ENCODE measurements at regions not wholly inside any gene's neighbourhood (a gene's known extent, or its start where the extent isn't known, plus 50 kb on each side); places are given as distances from the start of the nearest gene placed in this dataset.

DNA sequence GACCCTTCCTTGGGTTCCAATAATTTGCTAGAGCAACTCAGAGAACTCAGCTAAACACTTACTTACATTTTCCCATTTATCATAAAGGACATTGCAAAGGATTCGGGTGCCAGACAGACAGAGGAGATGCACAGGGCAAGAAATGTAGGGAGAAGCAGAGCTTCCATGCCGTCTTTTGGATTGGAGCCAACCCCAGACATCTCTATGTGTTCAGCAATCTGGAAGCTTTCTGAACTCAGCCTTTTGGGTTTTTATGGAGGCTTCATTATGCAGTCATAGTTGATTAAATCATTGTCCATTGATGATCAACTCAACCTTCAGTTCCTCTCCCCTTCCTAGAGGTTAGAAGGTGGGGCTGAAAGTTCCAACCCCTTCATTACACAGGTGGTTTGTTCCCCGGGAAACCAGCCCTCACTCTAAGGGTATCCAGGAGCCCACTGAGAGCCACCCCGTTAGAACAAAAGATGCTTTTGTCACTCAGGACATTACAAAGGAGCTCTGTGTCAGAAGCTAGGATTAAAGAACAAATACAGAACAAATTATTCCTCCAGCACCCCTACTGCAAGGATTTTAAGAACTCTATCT lies 211.9 kb upstream of the VSTM2A start:
- no peak for DNase-seq
- Histone ChIP-seq H3K27me3 (no peaks in the 10 kb centered on the region), H3K27ac (no peak overlapping the region), H3K9me3 (no peaks in the 10 kb centered on the region), H3K4me3 (no peak overlapping the region), H3K36me3 (ENCODE audit: low read depth, missing control alignments) (no peaks in the 10 kb centered on the region), H3K4me1 (no peaks in the 10 kb centered on the region)
- TF ChIP-seq, protein P1, sequence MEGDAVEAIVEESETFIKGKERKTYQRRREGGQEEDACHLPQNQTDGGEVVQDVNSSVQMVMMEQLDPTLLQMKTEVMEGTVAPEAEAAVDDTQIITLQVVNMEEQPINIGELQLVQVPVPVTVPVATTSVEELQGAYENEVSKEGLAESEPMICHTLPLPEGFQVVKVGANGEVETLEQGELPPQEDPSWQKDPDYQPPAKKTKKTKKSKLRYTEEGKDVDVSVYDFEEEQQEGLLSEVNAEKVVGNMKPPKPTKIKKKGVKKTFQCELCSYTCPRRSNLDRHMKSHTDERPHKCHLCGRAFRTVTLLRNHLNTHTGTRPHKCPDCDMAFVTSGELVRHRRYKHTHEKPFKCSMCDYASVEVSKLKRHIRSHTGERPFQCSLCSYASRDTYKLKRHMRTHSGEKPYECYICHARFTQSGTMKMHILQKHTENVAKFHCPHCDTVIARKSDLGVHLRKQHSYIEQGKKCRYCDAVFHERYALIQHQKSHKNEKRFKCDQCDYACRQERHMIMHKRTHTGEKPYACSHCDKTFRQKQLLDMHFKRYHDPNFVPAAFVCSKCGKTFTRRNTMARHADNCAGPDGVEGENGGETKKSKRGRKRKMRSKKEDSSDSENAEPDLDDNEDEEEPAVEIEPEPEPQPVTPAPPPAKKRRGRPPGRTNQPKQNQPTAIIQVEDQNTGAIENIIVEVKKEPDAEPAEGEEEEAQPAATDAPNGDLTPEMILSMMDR (IDR thresholded peaks at IDR 0.05), result no peak
- no peak for TF ChIP-seq POLR2A (IDR thresholded peaks at IDR 0.05)
- WGBS, 2 donors, result 48 to 61% methylated on average over 4 of the region's 4 CpGs
- intact Hi-C loops (cut with DNase I; ENCODE audit: low total_unique reads), result no loop called here

DNA sequence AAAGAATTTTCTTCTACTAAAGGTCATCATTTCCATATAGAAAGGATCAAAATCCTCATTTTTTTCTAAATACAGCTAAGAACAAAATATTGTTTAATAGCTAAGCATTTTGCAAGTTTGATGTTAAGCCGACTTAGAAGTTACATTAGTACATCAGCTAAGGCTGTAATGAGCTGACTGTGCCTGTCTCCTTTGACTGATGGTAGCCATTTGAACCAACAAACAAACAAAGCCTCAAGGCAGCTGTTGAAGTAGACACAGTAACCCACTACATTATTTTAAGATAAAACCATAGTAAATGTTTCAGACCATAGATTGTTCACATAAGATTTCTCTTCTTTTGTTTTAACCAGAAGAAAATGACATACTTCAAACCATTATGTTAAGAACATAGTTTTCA lies 210.9 kb upstream of the VSTM2A start:
- DNase-seq, result no peak
- H3K27ac ChIP-seq, result no peak overlapping the region
- H3K4me1 ChIP-seq, result no peaks in the 10 kb centered on the region
- H3K4me3 ChIP-seq, result no peak overlapping the region
- no peaks in the 10 kb centered on the region for H3K36me3 ChIP-seq (ENCODE audit: low read depth, missing control alignments)
- no peaks in the 10 kb centered on the region for H3K9me3 ChIP-seq
- no peaks in the 10 kb centered on the region for H3K27me3 ChIP-seq
- intact Hi-C loops (cut with DNase I; ENCODE audit: low total_unique reads), result no loop called here
- 79 to 84% methylated on average over 1 of the region's 1 CpG for WGBS, 2 donors
- TF ChIP-seq, protein P1 (IDR thresholded peaks at IDR 0.05), result no peak
- no peak for TF ChIP-seq POLR2A (IDR thresholded peaks at IDR 0.05)

DNA sequence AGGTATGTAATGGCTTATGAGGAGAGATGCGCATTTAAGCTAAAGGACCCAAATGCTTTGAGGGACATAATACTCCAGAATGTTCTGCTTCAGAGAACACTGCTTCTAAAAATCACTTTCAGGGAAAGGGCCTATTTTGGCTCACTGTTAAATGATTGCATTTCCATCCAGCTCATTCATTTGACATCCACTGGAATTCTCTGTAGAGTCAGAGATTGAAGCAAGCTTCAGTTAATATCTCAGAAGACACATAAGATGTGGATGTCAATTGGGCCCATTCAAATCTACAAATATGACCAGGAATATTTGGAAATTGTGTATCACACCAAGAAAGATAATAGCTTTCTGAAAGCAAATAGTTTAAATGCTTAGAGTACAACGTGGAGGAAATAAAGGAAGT lies 209.9 kb upstream of the VSTM2A start:
- TF ChIP-seq POLR2A (IDR thresholded peaks at IDR 0.05), result no peak
- TF ChIP-seq, protein P1 (IDR thresholded peaks at IDR 0.05), result no peak
- WGBS, 2 donors, result 65 to 82% methylated on average over 2 of the region's 2 CpGs
- Histone ChIP-seq H3K36me3 (ENCODE audit: low read depth, missing control alignments) (no peaks in the 10 kb centered on the region), H3K27me3 (no peaks in the 10 kb centered on the region), H3K4me3 (no peak overlapping the region), H3K4me1 (no peaks in the 10 kb centered on the region), H3K27ac (no peak overlapping the region), H3K9me3 (no peaks in the 10 kb centered on the region)
- intact Hi-C loops (cut with DNase I; ENCODE audit: low total_unique reads), result no loop called here
- no peak for DNase-seq

DNA sequence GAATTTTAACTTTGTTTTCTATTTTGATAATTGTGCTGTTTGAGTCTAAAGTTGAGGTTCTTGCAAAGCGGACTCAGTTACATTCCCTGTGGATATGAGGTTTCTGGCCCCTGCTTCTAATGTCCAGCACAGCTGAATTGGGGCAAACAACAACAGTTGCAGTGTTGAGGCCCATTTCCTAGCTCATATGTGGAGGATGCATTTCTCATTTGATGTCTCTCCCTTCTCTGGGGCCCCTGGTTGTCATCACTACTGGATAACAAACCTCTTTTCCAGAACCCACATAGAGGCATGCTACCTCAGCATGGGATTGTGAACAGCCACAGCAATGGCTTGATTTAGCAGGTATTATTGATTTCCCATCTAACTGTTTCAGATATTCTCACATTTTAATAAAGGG lies 208.2 kb upstream of the VSTM2A start:
- Histone ChIP-seq H3K9me3 (no peaks in the 10 kb centered on the region), H3K27ac (no peak overlapping the region), H3K4me3 (no peak overlapping the region), H3K27me3 (no peaks in the 10 kb centered on the region), H3K36me3 (ENCODE audit: low read depth, missing control alignments) (no peaks in the 10 kb centered on the region), H3K4me1 (no peaks in the 10 kb centered on the region)
- DNase-seq, result no peak
- WGBS, 2 donors, result 90 to 100% methylated on average over 1 of the region's 1 CpG
- intact Hi-C loops (cut with DNase I; ENCODE audit: low total_unique reads), result no loop called here
- TF ChIP-seq, protein P1 (IDR thresholded peaks at IDR 0.05), result no peak

DNA sequence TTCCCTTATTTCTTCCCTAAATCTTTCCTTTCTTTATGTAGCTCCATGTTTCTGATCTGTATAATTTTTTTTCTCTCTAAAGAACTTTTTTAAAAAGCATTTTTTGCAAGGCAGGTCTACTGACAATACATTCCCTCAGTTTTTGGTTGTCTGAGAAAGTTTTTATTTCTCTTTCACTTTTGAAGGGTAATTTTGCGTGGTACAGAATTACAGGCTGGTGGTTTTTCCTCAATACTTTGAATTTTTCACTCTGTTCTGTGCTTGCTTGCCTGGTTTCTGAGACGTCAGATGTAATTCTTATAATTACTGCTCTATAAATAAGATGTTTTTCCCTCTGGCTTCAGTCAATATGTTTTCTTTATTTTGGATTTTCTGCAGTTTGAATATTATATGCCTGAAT lies 205.4 kb upstream of the VSTM2A start:
- TF ChIP-seq, protein P1 (IDR thresholded peaks at IDR 0.05), result no peak
- no peak for TF ChIP-seq POLR2A (IDR thresholded peaks at IDR 0.05)
- no peaks in the 10 kb centered on the region for H3K9me3 ChIP-seq
- no peak for DNase-seq
- WGBS, 2 donors, result 68 to 75% methylated on average over 2 of the region's 2 CpGs
- no peak overlapping the region for H3K27ac ChIP-seq
- H3K36me3 ChIP-seq (ENCODE audit: low read depth, missing control alignments), result no peaks in the 10 kb centered on the region
- H3K4me1 ChIP-seq, result no peaks in the 10 kb centered on the region
- no peak overlapping the region for H3K4me3 ChIP-seq
- intact Hi-C loops (cut with DNase I; ENCODE audit: low total_unique reads), result no loop called here
- H3K27me3 ChIP-seq, result no peaks in the 10 kb centered on the region
